ENCODE measurements at regions not wholly inside any gene's neighbourhood (a gene's known extent, or its start where the extent isn't known, plus 50 kb on each side); places are given as distances from the start of the nearest gene placed in this dataset.
A peak's percentile ranks its signal among the peaks of the same experiment; 100 is the strongest.

GRCh38 chr15:62545467-62546227 lies 380.6 kb upstream of the C2CD4B start:
- Histone ChIP-seq H3K27me3 (ENCODE audit: control insufficient read depth, insufficient read depth, low read length) (no peaks in the 10 kb centered on the region), H3K9me3 (ENCODE audit: control insufficient read depth, insufficient read depth, low read length) (no peaks in the 10 kb centered on the region), H3K4me1 (ENCODE audit: control insufficient read depth, insufficient read depth, low read length) (peaks cover 9% of the 10 kb centered on the region), H3K4me3 (ENCODE audit: low read depth, low read length) (no peak overlapping the region), H3K36me3 (ENCODE audit: control insufficient read depth, insufficient read depth, low read length) (no peaks in the 10 kb centered on the region), H3K27ac (ENCODE audit: low read depth, low read length) (peak overlapping the region; percentile 67)
- 31% methylated on average over 4 of the region's 4 CpGs for WGBS (ENCODE audit: insufficient coverage)
- peak; percentile 70 to 95 (median 73) for DNase-seq (ENCODE audit: low read depth in 4 of 6, low spot score in 6 of 6)

- Histone ChIP-seq H3K4me3 (ENCODE audit: low read depth, low read length) (no peak overlapping the region), H3K4me1 (ENCODE audit: control insufficient read depth, insufficient read depth, low read length) (peaks cover 9% of the 10 kb centered on the region), H3K9me3 (ENCODE audit: control insufficient read depth, insufficient read depth, low read length) (no peaks in the 10 kb centered on the region), H3K27me3 (ENCODE audit: control insufficient read depth, insufficient read depth, low read length) (no peaks in the 10 kb centered on the region), H3K36me3 (ENCODE audit: control insufficient read depth, insufficient read depth, low read length) (no peaks in the 10 kb centered on the region), H3K27ac (ENCODE audit: low read depth, low read length) (peak overlapping the region; percentile 35)
- DNase-seq (ENCODE audit: low read depth in 4 of 6, low spot score in 6 of 6): peak in 1 of 6 donors; percentile 17
- WGBS (ENCODE audit: insufficient coverage): no CpG with 5 or more reads among the region's 4 CpGs
Observed at GRCh38 chr15:62546628-62547027, 381.5 kb upstream of the C2CD4B start.

GRCh38 chr15:62547584-62547983 lies 382.5 kb upstream of the C2CD4B start:
- Histone ChIP-seq H3K27ac (ENCODE audit: low read depth, low read length) (no peak overlapping the region), H3K9me3 (ENCODE audit: control insufficient read depth, insufficient read depth, low read length) (no peaks in the 10 kb centered on the region), H3K4me3 (ENCODE audit: low read depth, low read length) (no peak overlapping the region), H3K27me3 (ENCODE audit: control insufficient read depth, insufficient read depth, low read length) (no peaks in the 10 kb centered on the region), H3K36me3 (ENCODE audit: control insufficient read depth, insufficient read depth, low read length) (no peaks in the 10 kb centered on the region), H3K4me1 (ENCODE audit: control insufficient read depth, insufficient read depth, low read length) (peaks cover 9% of the 10 kb centered on the region)
- 97% methylated on average over 2 of the region's 3 CpGs for WGBS (ENCODE audit: insufficient coverage)
- no peak for DNase-seq (ENCODE audit: low read depth in 4 of 6, low spot score in 6 of 6)

- no peak overlapping the region for H3K4me3 ChIP-seq (ENCODE audit: low read depth, low read length)
- H3K4me1 ChIP-seq (ENCODE audit: control insufficient read depth, insufficient read depth, low read length): peaks cover 9% of the 10 kb centered on the region
- H3K27ac ChIP-seq (ENCODE audit: low read depth, low read length): no peak overlapping the region
- H3K36me3 ChIP-seq (ENCODE audit: control insufficient read depth, insufficient read depth, low read length): no peaks in the 10 kb centered on the region
- DNase-seq (ENCODE audit: low read depth in 4 of 6, low spot score in 6 of 6): no peak
- H3K27me3 ChIP-seq (ENCODE audit: control insufficient read depth, insufficient read depth, low read length): no peaks in the 10 kb centered on the region
- WGBS (ENCODE audit: insufficient coverage): 91% methylated on average over 3 of the region's 5 CpGs
- H3K9me3 ChIP-seq (ENCODE audit: control insufficient read depth, insufficient read depth, low read length): no peaks in the 10 kb centered on the region
Observed at GRCh38 chr15:62549345-62549970, 384.4 kb upstream of the C2CD4B start.

- Histone ChIP-seq H3K27ac (ENCODE audit: low read depth, low read length) (no peak overlapping the region), H3K4me1 (ENCODE audit: control insufficient read depth, insufficient read depth, low read length) (peaks cover 5% of the 10 kb centered on the region), H3K36me3 (ENCODE audit: control insufficient read depth, insufficient read depth, low read length) (no peaks in the 10 kb centered on the region), H3K4me3 (ENCODE audit: low read depth, low read length) (no peak overlapping the region), H3K27me3 (ENCODE audit: control insufficient read depth, insufficient read depth, low read length) (no peaks in the 10 kb centered on the region), H3K9me3 (ENCODE audit: control insufficient read depth, insufficient read depth, low read length) (no peaks in the 10 kb centered on the region)
- 75% methylated on average over 2 of the region's 3 CpGs for WGBS (ENCODE audit: insufficient coverage)
- DNase-seq (ENCODE audit: low read depth in 4 of 6, low spot score in 6 of 6): no peak
Observed at GRCh38 chr15:62550106-62550505, 385.0 kb upstream of the C2CD4B start.

- no peak for DNase-seq (ENCODE audit: low read depth in 4 of 6, low spot score in 6 of 6)
- Histone ChIP-seq H3K4me3 (ENCODE audit: low read depth, low read length) (no peak overlapping the region), H3K36me3 (ENCODE audit: control insufficient read depth, insufficient read depth, low read length) (no peaks in the 10 kb centered on the region), H3K4me1 (ENCODE audit: control insufficient read depth, insufficient read depth, low read length) (no peaks in the 10 kb centered on the region), H3K9me3 (ENCODE audit: control insufficient read depth, insufficient read depth, low read length) (no peaks in the 10 kb centered on the region), H3K27ac (ENCODE audit: low read depth, low read length) (no peak overlapping the region), H3K27me3 (ENCODE audit: control insufficient read depth, insufficient read depth, low read length) (no peaks in the 10 kb centered on the region)
Observed at GRCh38 chr15:62552444-62552843, 387.4 kb upstream of the C2CD4B start.

GRCh38 chr15:62553911-62554563 lies 389.0 kb upstream of the C2CD4B start:
- peak in 1 of 6 donors; percentile 48 for DNase-seq (ENCODE audit: low read depth in 4 of 6, low spot score in 6 of 6)
- no peaks in the 10 kb centered on the region for H3K36me3 ChIP-seq (ENCODE audit: control insufficient read depth, insufficient read depth, low read length)
- no peaks in the 10 kb centered on the region for H3K27me3 ChIP-seq (ENCODE audit: control insufficient read depth, insufficient read depth, low read length)
- H3K4me3 ChIP-seq (ENCODE audit: low read depth, low read length): no peak overlapping the region
- H3K9me3 ChIP-seq (ENCODE audit: control insufficient read depth, insufficient read depth, low read length): no peaks in the 10 kb centered on the region
- H3K4me1 ChIP-seq (ENCODE audit: control insufficient read depth, insufficient read depth, low read length): no peaks in the 10 kb centered on the region
- WGBS (ENCODE audit: insufficient coverage): 100% methylated on average over 1 of the region's 2 CpGs
- no peak overlapping the region for H3K27ac ChIP-seq (ENCODE audit: low read depth, low read length)

GRCh38 chr15:62558640-62559380 lies 393.7 kb upstream of the C2CD4B start:
- Histone ChIP-seq H3K4me1 (ENCODE audit: control insufficient read depth, insufficient read depth, low read length) (no peaks in the 10 kb centered on the region), H3K36me3 (ENCODE audit: control insufficient read depth, insufficient read depth, low read length) (no peaks in the 10 kb centered on the region), H3K27ac (ENCODE audit: low read depth, low read length) (peak overlapping the region; percentile 1), H3K4me3 (ENCODE audit: low read depth, low read length) (no peak overlapping the region), H3K27me3 (ENCODE audit: control insufficient read depth, insufficient read depth, low read length) (no peaks in the 10 kb centered on the region), H3K9me3 (ENCODE audit: control insufficient read depth, insufficient read depth, low read length) (no peaks in the 10 kb centered on the region)
- WGBS (ENCODE audit: insufficient coverage): 70% methylated on average over 2 of the region's 8 CpGs
- DNase-seq (ENCODE audit: low read depth in 4 of 6, low spot score in 6 of 6): peak in 1 of 6 donors; percentile 49

GRCh38 chr15:62559381-62559733 lies 394.3 kb upstream of the C2CD4B start:
- 100% methylated on average over 1 of the region's 1 CpG for WGBS (ENCODE audit: insufficient coverage)

More at GRCh38 chr15:62559381-62559733, 394.3 kb upstream of the C2CD4B start:
- H3K27me3 ChIP-seq (ENCODE audit: control insufficient read depth, insufficient read depth, low read length): no peaks in the 10 kb centered on the region
- no peak for DNase-seq (ENCODE audit: low read depth in 4 of 6, low spot score in 6 of 6)
- H3K27ac ChIP-seq (ENCODE audit: low read depth, low read length): no peak overlapping the region
- no peak overlapping the region for H3K4me3 ChIP-seq (ENCODE audit: low read depth, low read length)
- H3K4me1 ChIP-seq (ENCODE audit: control insufficient read depth, insufficient read depth, low read length): no peaks in the 10 kb centered on the region
- H3K36me3 ChIP-seq (ENCODE audit: control insufficient read depth, insufficient read depth, low read length): no peaks in the 10 kb centered on the region
- H3K9me3 ChIP-seq (ENCODE audit: control insufficient read depth, insufficient read depth, low read length): no peaks in the 10 kb centered on the region
